Upper lobe of left lung (tissue), 4 donors: ENCODE measurements at regions not wholly inside any gene's neighbourhood (a gene's known extent, or its start where the extent isn't known, plus 50 kb on each side); places are given as distances from the start of the nearest gene placed in this dataset.

Experiments
- CTCF ChIP-seq, 6 experiments: fragments of 450-650 bp in 4 of 6; fragments of 200-600 bp in 2 of 6; sonication (generic) in 2 of 6; IDR thresholded peaks; one replicate each; pipeline ENCODE4 v1.5.1; 2016 to 2019; ENCODE audit warnings: antibody characterized with exemption in 6 of 6
- EP300 ChIP-seq, 4 donors: sonication (generic); formaldehyde crosslinking; IDR thresholded peaks; one replicate each; pipeline ENCODE4 v1.5.1; 2017; ENCODE audit warnings: antibody characterized with exemption in 4 of 4, control low read depth in 2 of 4
- POLR2A ChIP-seq, 4 donors: fragments of 450-650 bp; IDR thresholded peaks; one replicate each; pipeline ENCODE4 v1.5.1; 2016 to 2017; ENCODE audit warnings: antibody characterized with exemption in 4 of 4, mild to moderate bottlenecking in 2 of 4
- POLR2AphosphoS5 ChIP-seq, 2 donors: sonication (generic); formaldehyde crosslinking; IDR thresholded peaks; one replicate each; pipeline ENCODE4 v1.5.1; 2017; ENCODE audit warnings: antibody characterized with exemption in 2 of 2

GRCh38 chr19:28012361-28012760 is 1200.6 kb downstream of the UQCRFS1 start:
- TF ChIP-seq EP300 (IDR thresholded peaks at IDR 0.05) (no peak), POLR2A (IDR thresholded peaks at IDR 0.05) (no peak), POLR2AphosphoS5 (IDR thresholded peaks at IDR 0.05) (no peak), CTCF (IDR thresholded peaks at IDR 0.05) (no peak)
